ENCODE measurements at regions not wholly inside any gene's neighbourhood (a gene's known extent, or its start where the extent isn't known, plus 50 kb on each side); places are given as distances from the start of the nearest gene placed in this dataset.
"Not testable (repeated sequence)": the region's sequence is repeated elsewhere in the genome, so short reads cannot be mapped to it uniquely, and the experiment has no call there.

DNA sequence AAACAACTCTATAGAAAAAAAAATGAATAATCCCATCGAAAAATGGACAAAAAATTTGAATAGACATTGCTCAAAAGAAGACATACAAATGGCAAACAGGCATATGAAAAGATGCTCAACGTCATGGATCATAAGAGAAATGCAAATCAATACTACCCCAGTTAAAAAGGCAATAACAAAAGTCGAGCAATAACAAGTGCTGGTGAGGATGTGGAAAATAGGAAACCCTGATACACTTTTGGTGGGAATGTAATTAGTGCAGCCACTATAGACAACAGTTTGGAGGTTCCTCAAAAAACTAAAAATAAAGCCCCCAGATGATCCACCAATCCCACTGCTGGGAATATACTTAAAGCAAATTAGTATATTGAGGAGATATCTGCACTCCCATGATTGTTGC lies 701.5 kb downstream of the NUP35 start:
- no peak overlapping the region for H3K27ac ChIP-seq
- no peak overlapping the region for H3K4me3 ChIP-seq
- DNase-seq (ENCODE audit: extremely low spot score in 2 of 2): no peak
- intact Hi-C loops (cut with DNase I): no loop called here
- H3K4me1 ChIP-seq: no peaks in the 10 kb centered on the region
- no peaks in the 10 kb centered on the region for H3K36me3 ChIP-seq
- H3K9me3 ChIP-seq: no peaks in the 10 kb centered on the region
- H3K27me3 ChIP-seq: no peaks in the 10 kb centered on the region
- TF ChIP-seq POLR2A (IDR thresholded peaks at IDR 0.05): no peak

DNA sequence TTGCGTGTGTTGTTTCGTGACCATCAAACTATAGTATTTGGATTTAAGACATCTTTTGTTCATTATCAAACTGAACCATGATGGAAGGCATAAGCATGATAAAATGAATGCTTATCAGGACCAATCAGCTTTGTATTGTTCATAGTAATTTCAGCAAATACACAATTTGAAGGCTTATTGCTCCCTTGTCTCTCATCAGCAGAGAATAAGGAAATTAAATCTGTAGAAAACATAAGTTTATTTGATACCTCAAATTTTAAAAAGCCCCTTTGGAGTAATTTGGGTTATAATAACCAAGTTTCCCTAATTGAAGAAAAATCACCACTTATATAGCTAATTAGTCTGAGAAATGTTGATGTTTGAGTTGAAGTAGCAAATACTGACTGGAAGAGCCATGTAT lies 705.7 kb downstream of the NUP35 start:
- H3K36me3 ChIP-seq: no peaks in the 10 kb centered on the region
- no peak overlapping the region for H3K27ac ChIP-seq
- intact Hi-C loops (cut with DNase I): loop anchor here (5.0 kb wide), 1 partner anchor 1917 kb away; no protein-coding TSS in a partner anchor
- no peaks in the 10 kb centered on the region for H3K27me3 ChIP-seq
- no peaks in the 10 kb centered on the region for H3K4me1 ChIP-seq
- TF ChIP-seq POLR2A (IDR thresholded peaks at IDR 0.05) (no peak), POLR2AphosphoS5 (IDR thresholded peaks at IDR 0.05; ENCODE audit: insufficient read depth in 1 of 2, low read depth in 1 of 2) (no peak)
- TF ChIP-seq, protein P1, sequence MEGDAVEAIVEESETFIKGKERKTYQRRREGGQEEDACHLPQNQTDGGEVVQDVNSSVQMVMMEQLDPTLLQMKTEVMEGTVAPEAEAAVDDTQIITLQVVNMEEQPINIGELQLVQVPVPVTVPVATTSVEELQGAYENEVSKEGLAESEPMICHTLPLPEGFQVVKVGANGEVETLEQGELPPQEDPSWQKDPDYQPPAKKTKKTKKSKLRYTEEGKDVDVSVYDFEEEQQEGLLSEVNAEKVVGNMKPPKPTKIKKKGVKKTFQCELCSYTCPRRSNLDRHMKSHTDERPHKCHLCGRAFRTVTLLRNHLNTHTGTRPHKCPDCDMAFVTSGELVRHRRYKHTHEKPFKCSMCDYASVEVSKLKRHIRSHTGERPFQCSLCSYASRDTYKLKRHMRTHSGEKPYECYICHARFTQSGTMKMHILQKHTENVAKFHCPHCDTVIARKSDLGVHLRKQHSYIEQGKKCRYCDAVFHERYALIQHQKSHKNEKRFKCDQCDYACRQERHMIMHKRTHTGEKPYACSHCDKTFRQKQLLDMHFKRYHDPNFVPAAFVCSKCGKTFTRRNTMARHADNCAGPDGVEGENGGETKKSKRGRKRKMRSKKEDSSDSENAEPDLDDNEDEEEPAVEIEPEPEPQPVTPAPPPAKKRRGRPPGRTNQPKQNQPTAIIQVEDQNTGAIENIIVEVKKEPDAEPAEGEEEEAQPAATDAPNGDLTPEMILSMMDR (IDR thresholded peaks at IDR 0.05): no peak
- DNase-seq (ENCODE audit: extremely low spot score in 2 of 2): no peak
- H3K4me3 ChIP-seq: no peak overlapping the region
- no peaks in the 10 kb centered on the region for H3K9me3 ChIP-seq

DNA sequence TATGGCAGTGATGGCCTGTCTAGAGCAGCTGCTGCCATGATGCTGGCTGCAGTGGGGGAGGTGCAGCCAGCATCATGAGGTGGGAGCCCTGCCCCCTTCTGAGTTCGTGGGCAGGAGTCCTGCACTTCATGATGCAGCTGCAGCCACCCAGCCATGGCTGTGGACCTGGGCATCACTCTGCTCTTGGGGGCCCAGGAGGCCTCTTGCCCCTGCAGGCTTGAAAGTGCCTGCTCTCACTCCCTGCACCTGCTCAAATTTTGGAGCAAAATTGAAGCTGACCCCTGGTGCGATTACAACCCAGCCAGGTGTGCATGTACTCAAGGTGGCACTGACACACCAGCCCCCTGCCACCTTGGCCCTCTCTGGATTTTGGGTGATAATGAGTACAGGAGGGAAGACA lies 712.9 kb downstream of the NUP35 start:
- Histone ChIP-seq H3K9me3 (no peaks in the 10 kb centered on the region), H3K4me3 (no peak overlapping the region), H3K4me1 (no peaks in the 10 kb centered on the region), H3K27ac (no peak overlapping the region), H3K36me3 (no peaks in the 10 kb centered on the region), H3K27me3 (no peaks in the 10 kb centered on the region)
- intact Hi-C loops (cut with DNase I): no loop called here
- DNase-seq (ENCODE audit: extremely low spot score in 2 of 2): no peak
- no peak for TF ChIP-seq POLR2A (IDR thresholded peaks at IDR 0.05)
- TF ChIP-seq, protein P1 (IDR thresholded peaks at IDR 0.05): no peak
- TF ChIP-seq POLR2AphosphoS5 (IDR thresholded peaks at IDR 0.05; ENCODE audit: insufficient read depth in 1 of 2, low read depth in 1 of 2): no peak

DNA sequence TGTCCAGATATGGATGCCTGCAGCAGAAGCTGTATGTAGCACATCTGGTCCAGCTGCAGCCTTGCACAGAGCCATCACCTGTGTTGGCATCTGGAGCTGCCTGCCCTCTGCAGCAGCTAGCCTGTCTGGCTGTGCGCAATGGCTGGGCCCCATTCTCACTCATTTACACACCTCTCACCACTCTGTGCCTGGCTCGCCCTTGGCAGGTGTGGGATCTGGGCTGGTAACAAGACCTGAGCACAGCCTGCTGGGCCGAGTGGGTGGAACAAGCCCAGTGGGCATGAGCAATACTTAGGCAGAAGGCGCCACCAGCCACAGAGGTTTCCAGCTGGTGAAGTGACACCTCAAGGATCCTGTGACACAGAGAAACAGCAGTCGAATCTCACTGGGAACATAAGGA lies 714.1 kb downstream of the NUP35 start:
- H3K27ac ChIP-seq: no peak overlapping the region
- no peaks in the 10 kb centered on the region for H3K36me3 ChIP-seq
- H3K4me3 ChIP-seq: no peak overlapping the region
- intact Hi-C loops (cut with DNase I): no loop called here
- no peaks in the 10 kb centered on the region for H3K4me1 ChIP-seq
- H3K27me3 ChIP-seq: no peaks in the 10 kb centered on the region
- H3K9me3 ChIP-seq: no peaks in the 10 kb centered on the region
- no peak for DNase-seq (ENCODE audit: extremely low spot score in 2 of 2)
- TF ChIP-seq, protein P1 (IDR thresholded peaks at IDR 0.05): no peak
- TF ChIP-seq POLR2AphosphoS5 (IDR thresholded peaks at IDR 0.05; ENCODE audit: insufficient read depth in 1 of 2, low read depth in 1 of 2): no peak
- no peak for TF ChIP-seq POLR2A (IDR thresholded peaks at IDR 0.05)

DNA sequence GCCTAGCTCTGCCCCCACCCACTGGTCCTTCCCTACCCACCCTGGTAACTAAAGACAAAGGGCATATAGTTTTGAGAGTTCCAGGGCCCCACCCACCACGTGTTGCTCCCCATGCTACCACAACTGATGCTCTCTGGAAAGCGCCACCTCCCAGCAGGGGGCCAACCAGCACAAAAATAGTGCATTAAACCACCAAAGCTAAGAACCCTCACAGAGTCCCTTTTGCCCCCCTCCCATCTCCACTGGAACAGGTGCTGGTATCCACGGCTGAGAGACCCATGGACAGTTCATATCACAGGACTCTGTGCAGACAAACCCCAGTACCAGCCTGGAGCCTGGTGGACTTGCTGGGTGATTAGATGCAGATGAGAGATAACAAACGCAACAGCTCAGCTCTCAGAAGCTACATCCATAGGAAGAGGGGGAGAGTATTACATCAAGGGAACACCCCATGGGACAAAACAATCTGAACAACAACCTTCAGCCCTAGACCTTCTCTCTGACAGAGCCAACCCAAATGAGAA lies 715.9 kb downstream of the NUP35 start:
- DNase-seq (ENCODE audit: extremely low spot score in 2 of 2): no peak
- Histone ChIP-seq H3K27me3 (no peaks in the 10 kb centered on the region), H3K4me3 (no peak overlapping the region), H3K36me3 (no peaks in the 10 kb centered on the region), H3K9me3 (no peaks in the 10 kb centered on the region), H3K4me1 (no peaks in the 10 kb centered on the region), H3K27ac (no peak overlapping the region)
- no peak for TF ChIP-seq POLR2A (IDR thresholded peaks at IDR 0.05)
- TF ChIP-seq, protein P1 (IDR thresholded peaks at IDR 0.05): no peak
- no peak for TF ChIP-seq POLR2AphosphoS5 (IDR thresholded peaks at IDR 0.05; ENCODE audit: insufficient read depth in 1 of 2, low read depth in 1 of 2)
- intact Hi-C loops (cut with DNase I): no loop called here

DNA sequence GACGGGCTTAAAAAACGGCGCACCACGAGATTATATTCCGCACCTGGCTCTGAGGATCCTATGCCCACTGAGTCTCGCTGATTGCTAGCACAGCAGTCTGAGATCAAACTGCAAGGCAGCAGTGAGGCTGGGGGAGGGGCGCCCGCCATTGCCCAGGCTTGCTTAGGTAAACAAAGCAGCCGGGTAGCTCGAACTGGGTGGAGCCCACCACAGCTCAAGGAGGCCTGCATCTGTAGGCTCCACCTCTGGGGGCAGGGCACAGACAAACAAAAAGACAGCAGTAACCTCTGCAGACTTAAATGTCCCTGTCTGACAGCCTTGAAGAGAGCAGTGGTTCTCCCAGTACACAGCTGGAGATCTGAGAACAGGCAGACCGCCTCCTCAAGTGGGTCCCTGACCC lies 725.6 kb downstream of the NUP35 start:
- DNase-seq (ENCODE audit: extremely low spot score in 2 of 2); H3K27me3 ChIP-seq; H3K36me3 ChIP-seq; H3K27ac ChIP-seq; H3K9me3 ChIP-seq; H3K4me1 ChIP-seq; H3K4me3 ChIP-seq; intact Hi-C loops (cut with DNase I): not testable (repeated sequence)

Data from vagina (tissue), 2 donors.